ENCODE measurements at regions not wholly inside any gene's neighbourhood (a gene's known extent, or its start where the extent isn't known, plus 50 kb on each side); places are given as distances from the start of the nearest gene placed in this dataset. TPM values are rescaled to one million over a fixed set of nuclear protein-coding genes. Genes with fewer than 3 reads are reported as not detected.

DNA sequence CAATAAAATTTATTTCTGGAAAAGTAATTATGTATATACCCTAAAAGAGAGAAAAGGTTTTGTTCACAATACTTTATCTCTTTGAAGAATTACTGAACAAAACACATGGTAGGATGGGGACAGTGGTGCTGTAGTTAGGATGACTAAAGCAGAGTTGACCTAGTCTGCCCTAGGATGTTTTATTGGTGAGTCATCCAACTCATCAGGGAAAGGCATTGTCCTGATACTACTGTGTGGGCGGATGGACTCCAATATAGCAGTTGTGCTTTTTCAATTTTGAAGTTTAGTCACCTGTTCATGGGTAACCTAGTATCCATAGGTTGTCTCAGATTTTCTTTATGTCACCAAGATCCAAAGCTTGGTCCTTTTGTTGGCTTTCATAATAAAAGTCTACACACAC lies 53.3 kb upstream of the EYS start:
- H3K27me3 ChIP-seq (replicated peaks in 1 of 4; ENCODE audit: control insufficient read depth in 3 of 4, extremely low read depth in 1 of 4, insufficient read depth in 3 of 4, low read length in 3 of 4), result no peaks in the 10 kb centered on the region
- H2BK12ac ChIP-seq (ENCODE audit: low read depth, low read length), result no peak overlapping the region
- no peak overlapping the region for H2BK15ac ChIP-seq (ENCODE audit: low read length)
- no peak overlapping the region for H3K4ac ChIP-seq (replicated peaks; ENCODE audit: insufficient read length, low read depth, low read length)
- no peak overlapping the region for H3K14ac ChIP-seq (ENCODE audit: insufficient read length)
- no peak overlapping the region for H3K18ac ChIP-seq (ENCODE audit: extremely low read depth, low read length)
- DNase-seq (ENCODE audit: low read depth in 1 of 2, low spot score in 2 of 2), result no peak
- H2BK20ac ChIP-seq (ENCODE audit: low read length), result no peak overlapping the region
- H3K23me2 ChIP-seq (ENCODE audit: low read depth, low read length), result no peaks in the 10 kb centered on the region
- ChIA-PET POLR2A (ENCODE audit: partially characterized antibody) (no interaction called here), CTCF (ENCODE audit: partially characterized antibody) (no interaction called here)
- no peak overlapping the region for H4K91ac ChIP-seq (replicated peaks; ENCODE audit: insufficient read length, low read length)
- H2AK5ac ChIP-seq (ENCODE audit: low read depth, low read length), result no peak overlapping the region
- no peak overlapping the region for H3K4me2 ChIP-seq (ENCODE audit: insufficient read depth in 1 of 2, low read depth in 2 of 2, low read length in 2 of 2)
- TF ChIP-seq EGR1 (IDR thresholded peaks at IDR 0.05; ENCODE audit: borderline replicate concordance, low read depth, low read length), result peak; percentile 64; the same call in 1 of the 2 replicates
- no peak; the same call in 1 of the 2 replicates for TF ChIP-seq JUN (IDR thresholded peaks at IDR 0.05; ENCODE audit: low read depth, low read length)
- TF ChIP-seq JUND (IDR thresholded peaks at IDR 0.05; ENCODE audit: low read length), result peak; percentile 12; the same call in 1 of the 2 replicates
- no peak overlapping the region for H3K27ac ChIP-seq (ENCODE audit: low read depth, low read length)
- no peaks in the 10 kb centered on the region for H4K20me1 ChIP-seq (replicated peaks in 1 of 2; ENCODE audit: control insufficient read depth in 1 of 2, insufficient read depth in 2 of 2, low read length in 2 of 2)
- H3K9me3 ChIP-seq (ENCODE audit: insufficient read depth in 2 of 2, low read depth in 1 of 2, low read length in 1 of 2), result no peaks in the 10 kb centered on the region; a peak in 1 of 4 replicates
- no peaks in the 10 kb centered on the region for H3K36me3 ChIP-seq (ENCODE audit: control insufficient read depth in 2 of 4, insufficient read depth in 4 of 4, low read length in 3 of 4)
- no peak overlapping the region for H4K5ac ChIP-seq (ENCODE audit: insufficient read length, low read depth, low read length)
- H3K9ac ChIP-seq (replicated peaks in 1 of 4; ENCODE audit: extremely low read depth in 1 of 4, low read depth in 3 of 4, low read length in 3 of 4), result no peak overlapping the region
- no peak overlapping the region for H2BK5ac ChIP-seq (ENCODE audit: low read depth, low read length)
- H2BK120ac ChIP-seq (replicated peaks; ENCODE audit: low read depth, low read length), result no peak overlapping the region
- no peak for FAIRE-seq
- no peaks in the 10 kb centered on the region for H3K4me1 ChIP-seq (replicated peaks in 1 of 4; ENCODE audit: control insufficient read depth in 3 of 4, insufficient read depth in 4 of 4, low read length in 3 of 4)
- no peaks in the 10 kb centered on the region for H3K79me1 ChIP-seq (ENCODE audit: low read depth, low read length)
- 100% methylated on average over 1 of the region's 1 CpG; no CpG with 5 or more reads in 1 of the 2 experiments for WGBS, 2 experiments (ENCODE audit: extremely low coverage in 1 of 2, insufficient coverage in 1 of 2, insufficient read length in 1 of 2, insufficient replicate concordance in 2 of 2, low coverage in 1 of 2, low lambda C conversion rate in 2 of 2, missing lambda C conversion rate in 1 of 2)
- H3K4me3 ChIP-seq (ENCODE audit: extremely low read depth in 1 of 4, insufficient read depth in 2 of 4, low read depth in 3 of 4, low read length in 4 of 4), result no peak overlapping the region
- no peak overlapping the region for H3K56ac ChIP-seq (replicated peaks; ENCODE audit: insufficient read length, low read depth, low read length)
- H3K23ac ChIP-seq (ENCODE audit: insufficient read length), result no peak overlapping the region
- H4K8ac ChIP-seq (ENCODE audit: extremely low read depth, insufficient read depth, low read length), result no peak overlapping the region
- no peak overlapping the region for H2AFZ ChIP-seq (ENCODE audit: low read length)
- H3K79me2 ChIP-seq (ENCODE audit: control insufficient read depth in 1 of 2, insufficient read depth in 2 of 2, low read length in 2 of 2), result no peaks in the 10 kb centered on the region

Small RNA genes in the stretch of these regions (small RNA-seq; reads per million reads assigned to genes)
- gene RF00019 (ENCODE audit: insufficient read depth) (not detected), gene RF00571 (ENCODE audit: insufficient read depth) (not detected), gene RNA5SP208 (ENCODE audit: insufficient read depth) (12.5 reads per million, percentile 86 among the genes with 10 or more reads in this experiment), gene RNU6-280P (ENCODE audit: insufficient read depth) (not detected), gene RNU7-66P (ENCODE audit: insufficient read depth) (not detected)

All from H1 (cell line).